ENCODE measurements at regions not wholly inside any gene's neighbourhood (a gene's known extent, or its start where the extent isn't known, plus 50 kb on each side); places are given as distances from the start of the nearest gene placed in this dataset.

GRCh38 chr7:35436452-35436851, 182.6 kb upstream of the TBX20 start:
- TF ChIP-seq CTCF (conservative IDR thresholded peaks at IDR 0.05; ENCODE audit: low read depth, low read length) (no peak), EZH2 (IDR thresholded peaks at IDR 0.05; ENCODE audit: borderline replicate concordance, low read depth, low read length, poor library complexity, severe bottlenecking) (no peak)
